GM21717 (cell line): ENCODE measurements at regions not wholly inside any gene's neighbourhood (a gene's known extent, or its start where the extent isn't known, plus 50 kb on each side); places are given as distances from the start of the nearest gene placed in this dataset.
A peak's percentile ranks its signal among the peaks of the same experiment; 100 is the strongest.
"Not testable (repeated sequence)": the region's sequence is repeated elsewhere in the genome, so short reads cannot be mapped to it uniquely, and the experiment has no call there.

Source experiments
- ATAC-seq: cut with Tn5 transposase; IDR thresholded peaks from one replicate; pipeline ENCODE4 v1.9.1; 2021; ENCODE audit warnings: mild to moderate bottlenecking, moderate library complexity; ENCODE audit not compliant: unreplicated experiment

DNA sequence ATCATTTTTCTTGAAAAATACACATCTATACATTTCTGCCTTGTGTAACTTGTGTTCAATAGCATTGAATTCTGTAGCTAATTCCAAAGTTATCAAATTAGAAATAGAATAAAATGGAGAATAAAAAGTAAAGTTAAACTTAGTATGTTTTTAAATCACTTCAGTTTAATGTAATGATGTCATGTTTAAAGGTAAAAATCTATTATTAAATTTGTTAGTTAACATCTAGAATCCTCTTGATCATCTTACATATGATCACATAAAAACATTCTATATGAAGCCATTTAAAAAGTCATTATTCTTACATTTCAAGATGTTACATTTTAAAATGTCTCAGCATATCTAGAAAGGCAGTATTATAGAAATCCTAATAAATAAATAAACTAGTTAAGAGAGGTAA is 1163.2 kb downstream of the PLA2G4A start:
- no peak for ATAC-seq

- ATAC-seq, result no peak
Measured at GRCh38 chr1:187996780-187997179, 1168.0 kb downstream of the PLA2G4A start.

DNA sequence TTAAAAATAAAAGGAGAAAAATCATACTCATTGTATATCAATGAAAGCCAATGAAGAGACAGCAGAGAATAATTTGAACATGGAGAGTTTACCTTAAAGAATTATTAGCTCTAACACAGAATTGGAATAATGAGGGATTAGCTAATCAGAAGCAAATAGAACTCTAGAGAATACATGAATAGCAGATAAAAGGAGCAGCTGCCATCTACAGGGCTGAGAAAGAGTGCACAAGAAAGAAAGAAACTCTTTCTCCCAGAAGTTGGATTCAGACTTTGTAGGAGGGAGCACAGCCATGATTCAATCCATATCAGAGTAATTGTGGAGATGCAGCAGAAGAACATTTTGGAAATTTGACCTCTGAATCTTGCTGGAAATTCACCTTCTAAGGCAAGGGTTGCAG is 1171.2 kb downstream of the PLA2G4A start:
- ATAC-seq, result no peak

DNA sequence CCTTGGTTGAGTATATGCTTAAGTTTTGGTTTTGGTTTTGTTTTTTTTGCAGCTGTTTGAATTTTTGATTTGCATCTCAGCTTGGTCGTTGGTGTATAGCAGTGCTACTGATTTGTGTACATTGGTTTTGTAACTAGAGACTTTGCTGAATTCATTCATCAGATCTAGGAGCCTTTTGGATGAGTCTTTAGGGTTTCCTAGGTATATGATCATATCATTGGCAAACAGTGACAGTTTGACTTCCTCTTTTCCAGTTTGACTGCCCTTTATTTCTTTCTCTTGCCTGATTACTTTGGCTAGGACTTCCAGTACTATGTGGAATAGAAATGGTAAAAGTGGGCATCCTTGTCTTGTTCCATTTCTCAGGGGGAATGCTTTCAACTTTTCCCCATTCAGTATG is 1174.9 kb downstream of the PLA2G4A start:
- ATAC-seq, result not testable (repeated sequence)

DNA sequence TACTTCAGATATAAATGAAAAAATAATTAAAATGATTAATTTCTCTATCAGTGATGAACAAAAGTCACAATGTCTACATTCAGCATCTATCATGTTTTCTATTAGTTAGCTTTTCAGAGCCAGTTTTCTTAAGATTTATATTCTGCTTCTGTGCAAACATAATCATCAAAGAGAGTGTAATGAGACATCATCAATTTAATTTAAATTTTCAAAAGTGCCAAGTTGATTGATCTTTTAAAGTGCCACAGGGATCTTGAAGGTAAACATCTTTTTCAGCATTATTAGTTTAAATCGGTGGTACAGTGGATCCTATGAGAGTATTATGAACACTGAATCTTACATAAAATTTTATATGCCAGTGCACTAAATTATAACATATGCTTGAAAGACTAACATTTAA is 1176.1 kb downstream of the PLA2G4A start:
- ATAC-seq, result no peak

- no peak for ATAC-seq
Measured at GRCh38 chr1:188006354-188006753, 1177.6 kb downstream of the PLA2G4A start.

GRCh38 chr1:188013222-188013849 is 1184.6 kb downstream of the PLA2G4A start:
- ATAC-seq, result not testable (repeated sequence)

DNA sequence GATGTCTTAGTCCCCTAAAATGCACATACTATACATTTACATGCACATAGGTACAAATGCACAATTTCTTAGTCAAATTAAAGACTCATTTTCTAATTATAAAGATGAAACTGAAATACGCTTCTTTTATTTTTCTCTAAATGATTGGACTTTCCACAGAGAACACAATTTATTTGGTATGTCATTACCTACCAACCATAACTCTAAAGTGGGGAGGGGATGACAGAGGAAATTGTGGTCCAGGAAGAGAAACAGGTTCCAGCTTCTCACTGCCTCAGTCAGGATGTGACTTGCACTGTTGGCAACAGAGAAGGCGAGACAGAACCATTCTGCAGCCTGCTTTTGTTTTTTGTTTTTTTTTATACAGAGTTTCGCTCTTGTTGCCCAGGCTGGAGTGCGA is 1189.2 kb downstream of the PLA2G4A start:
- ATAC-seq, result no peak

DNA sequence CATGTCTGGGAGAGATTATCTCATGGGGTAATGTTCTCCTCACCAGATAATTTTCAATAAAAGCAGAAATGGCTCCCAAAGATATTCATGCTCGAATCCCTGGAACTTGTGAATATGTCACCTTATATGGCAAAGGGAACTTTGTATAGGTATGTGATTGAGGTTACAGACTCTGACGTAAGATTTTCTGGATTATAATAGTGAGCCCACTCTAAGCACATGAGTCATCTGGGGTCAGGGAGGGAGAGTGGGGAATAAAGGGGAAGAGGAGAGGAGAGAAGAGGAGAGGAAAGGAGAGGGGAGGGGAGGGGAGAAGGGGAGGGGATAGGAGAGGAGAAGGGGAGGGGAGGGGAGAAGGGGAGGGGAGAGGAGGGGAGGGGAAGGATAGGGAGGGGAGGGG is 1193.9 kb downstream of the PLA2G4A start:
- ATAC-seq, result no peak

DNA sequence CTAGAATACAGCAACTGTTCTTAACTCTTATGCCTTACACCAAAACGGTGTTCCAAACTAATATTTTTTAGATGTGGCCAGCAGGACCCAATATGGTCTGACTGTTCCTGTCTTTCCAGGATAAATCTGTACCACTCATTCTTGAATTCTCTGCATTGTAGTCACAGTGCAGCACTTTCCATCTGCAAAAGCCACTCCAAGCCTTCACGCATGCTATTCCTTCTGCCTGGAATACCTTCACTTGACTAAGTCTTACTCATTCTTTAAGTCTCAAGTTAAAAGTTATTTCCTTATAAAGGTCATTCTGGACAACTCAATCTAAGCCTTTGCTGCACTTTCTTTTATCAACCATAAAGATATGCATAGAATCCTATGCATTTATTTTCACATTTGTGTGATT is 1194.5 kb downstream of the PLA2G4A start:
- no peak for ATAC-seq

DNA sequence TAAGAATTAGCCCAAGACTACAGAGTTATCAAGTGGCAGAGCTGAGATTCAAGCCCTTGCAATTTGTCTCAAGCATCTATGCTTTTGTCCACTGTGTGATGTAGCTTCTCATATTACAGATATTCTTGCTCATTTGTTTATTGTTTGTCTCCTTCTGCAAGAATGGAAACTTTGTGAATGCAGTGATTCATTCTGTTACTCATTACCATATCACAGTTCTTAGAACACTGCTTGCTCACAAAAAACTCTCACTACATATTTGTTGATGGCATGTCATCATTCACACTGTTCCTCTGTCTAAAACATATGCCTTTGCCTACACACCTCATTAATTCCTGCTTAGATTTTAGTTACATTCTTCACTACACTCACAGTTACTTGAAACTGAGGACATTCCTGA is 1198.9 kb downstream of the PLA2G4A start:
- ATAC-seq, result peak; percentile 80

DNA sequence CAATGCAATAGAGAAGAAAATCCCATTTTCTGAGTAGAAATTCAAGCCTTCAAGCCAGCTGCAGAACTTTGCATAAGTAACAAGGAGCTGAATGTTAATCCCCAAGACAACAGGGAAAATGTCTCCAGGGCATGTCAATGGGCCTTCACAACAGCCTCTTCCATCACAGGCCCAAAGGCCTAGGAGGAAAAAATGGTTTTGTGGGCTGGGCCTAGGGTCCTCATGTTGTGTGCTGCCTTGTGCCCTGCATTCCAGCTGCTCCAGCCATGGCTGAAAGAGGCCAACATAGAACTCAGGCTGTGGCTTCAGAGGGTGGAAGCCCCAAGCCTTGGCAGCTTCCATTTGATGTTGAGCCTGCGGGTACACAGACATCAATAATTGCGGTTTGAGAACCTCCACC is 1208.8 kb downstream of the PLA2G4A start:
- not testable (repeated sequence) for ATAC-seq

- ATAC-seq, result no peak
Measured at GRCh38 chr1:188043536-188044245, 1214.9 kb downstream of the PLA2G4A start.

- ATAC-seq, result no peak
Measured at GRCh38 chr1:188050250-188050649, 1221.5 kb downstream of the PLA2G4A start.

GRCh38 chr1:188056011-188056410 is 1227.3 kb downstream of the PLA2G4A start:
- no peak for ATAC-seq

- no peak for ATAC-seq
Measured at GRCh38 chr1:188058801-188059200, 1230.1 kb downstream of the PLA2G4A start.

- no peak for ATAC-seq
Measured at GRCh38 chr1:188061881-188062280, 1233.1 kb downstream of the PLA2G4A start.

DNA sequence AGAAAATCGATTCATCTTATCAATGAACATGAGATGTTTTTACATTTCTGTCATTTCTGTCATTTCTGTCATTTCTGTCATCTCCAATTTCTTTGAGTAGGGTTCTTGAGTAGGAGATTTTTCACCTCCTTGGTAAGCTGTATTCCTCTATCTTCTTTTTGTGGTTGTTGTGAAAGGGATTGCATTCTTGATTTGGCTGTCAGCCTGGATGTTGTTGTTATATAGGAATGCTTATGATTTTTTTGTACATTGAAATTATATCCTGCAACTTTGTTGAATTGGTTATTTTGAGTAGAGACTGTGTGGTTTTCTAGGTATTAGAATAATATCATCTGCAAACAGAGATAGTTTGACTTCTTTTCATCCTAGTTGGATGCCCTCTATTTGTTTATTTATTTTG is 1233.7 kb downstream of the PLA2G4A start:
- no peak for ATAC-seq

- ATAC-seq, result no peak
Measured at GRCh38 chr1:188065917-188066316, 1237.2 kb downstream of the PLA2G4A start.

- ATAC-seq, result no peak
Measured at GRCh38 chr1:188070848-188071247, 1242.1 kb downstream of the PLA2G4A start.

DNA sequence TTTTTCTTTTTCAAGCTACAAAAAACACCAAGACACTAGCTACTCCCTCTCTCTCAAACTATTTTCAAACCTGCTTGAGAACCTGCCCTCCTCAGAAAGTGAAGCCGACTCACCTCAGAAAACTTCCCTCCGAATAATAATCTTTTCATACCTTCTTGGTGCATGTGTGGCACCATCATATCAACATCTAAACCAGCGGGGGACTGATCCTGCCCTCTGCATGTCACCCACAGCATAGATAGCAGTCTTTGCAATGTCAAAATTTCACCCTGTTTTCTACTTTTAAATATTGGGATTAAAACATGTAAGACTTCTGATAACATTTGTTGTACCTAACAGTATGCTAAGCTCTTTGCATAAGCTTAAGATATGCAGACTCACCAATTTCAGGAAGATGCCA is 1260.3 kb downstream of the PLA2G4A start:
- ATAC-seq, result no peak

DNA sequence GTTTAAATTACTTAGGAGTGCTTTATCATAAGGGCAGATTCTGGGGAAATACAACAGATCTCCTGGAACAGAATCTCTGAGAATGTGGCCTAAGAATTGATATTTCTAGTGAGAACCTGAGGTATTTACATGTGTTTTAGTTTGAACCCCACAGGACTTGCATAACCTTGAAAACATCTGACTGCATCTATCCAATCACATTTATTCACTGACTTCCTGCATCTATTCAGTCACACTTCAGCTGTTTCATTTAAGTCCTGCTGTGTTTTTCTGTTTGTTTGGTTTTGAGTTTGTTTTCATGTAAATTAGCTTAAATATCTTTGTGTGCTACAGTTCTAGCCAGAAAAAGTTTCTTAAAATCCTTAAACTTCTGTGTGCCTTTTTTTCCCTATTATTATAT is 1260.7 kb downstream of the PLA2G4A start:
- ATAC-seq, result no peak

DNA sequence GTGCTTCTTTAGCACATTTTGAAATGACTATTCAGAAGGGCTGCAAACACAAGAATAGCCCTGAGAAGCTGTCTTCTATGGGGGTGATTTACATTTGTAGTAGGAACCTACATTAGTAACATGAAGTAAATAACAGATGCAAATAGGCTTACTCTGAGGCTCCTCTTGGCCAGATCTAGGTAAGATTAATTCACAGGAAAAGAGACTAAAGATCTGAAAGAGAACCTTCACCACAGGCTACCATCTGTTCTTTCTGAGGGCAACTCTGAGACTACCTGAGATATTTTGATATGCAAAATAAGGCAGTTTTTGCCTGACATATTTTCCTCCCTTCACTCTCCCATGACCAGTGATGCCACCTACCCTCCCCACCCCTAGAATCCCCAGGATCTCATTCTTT is 1267.8 kb downstream of the PLA2G4A start:
- ATAC-seq, result no peak
